ENCODE measurements at regions not wholly inside any gene's neighbourhood (a gene's known extent, or its start where the extent isn't known, plus 50 kb on each side); places are given as distances from the start of the nearest gene placed in this dataset.

DNA sequence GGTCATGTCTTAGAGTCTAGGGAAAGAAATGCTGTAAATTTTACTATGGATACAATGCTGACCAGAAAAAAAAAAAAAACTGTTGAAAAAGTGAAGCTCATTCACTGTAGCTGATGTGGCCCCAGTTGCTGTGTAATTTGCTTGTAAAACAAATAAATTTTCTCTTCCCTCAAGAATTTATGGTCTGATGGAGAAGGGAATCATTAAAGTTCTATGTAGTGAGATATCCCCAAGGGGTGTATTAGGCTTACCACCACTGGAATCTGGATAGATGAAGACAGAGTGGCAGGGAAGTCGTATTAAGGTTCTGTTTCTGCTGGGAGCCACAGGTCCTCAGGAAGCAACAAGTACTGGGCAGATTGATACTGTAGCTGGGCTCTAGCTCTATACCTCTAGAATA lies 860.0 kb downstream of the LTN1 start:
- 77 to 89% (median 78%) methylated on average over 1 of the region's 1 CpG for WGBS, 3 donors
- no peaks in the 10 kb centered on the region for H3K27me3 ChIP-seq (ENCODE audit: insufficient read depth in 3 of 3, low read length in 2 of 3)
- H3K27ac ChIP-seq, result no peak overlapping the region
- no peak for DNase-seq
- TF ChIP-seq, protein P1, sequence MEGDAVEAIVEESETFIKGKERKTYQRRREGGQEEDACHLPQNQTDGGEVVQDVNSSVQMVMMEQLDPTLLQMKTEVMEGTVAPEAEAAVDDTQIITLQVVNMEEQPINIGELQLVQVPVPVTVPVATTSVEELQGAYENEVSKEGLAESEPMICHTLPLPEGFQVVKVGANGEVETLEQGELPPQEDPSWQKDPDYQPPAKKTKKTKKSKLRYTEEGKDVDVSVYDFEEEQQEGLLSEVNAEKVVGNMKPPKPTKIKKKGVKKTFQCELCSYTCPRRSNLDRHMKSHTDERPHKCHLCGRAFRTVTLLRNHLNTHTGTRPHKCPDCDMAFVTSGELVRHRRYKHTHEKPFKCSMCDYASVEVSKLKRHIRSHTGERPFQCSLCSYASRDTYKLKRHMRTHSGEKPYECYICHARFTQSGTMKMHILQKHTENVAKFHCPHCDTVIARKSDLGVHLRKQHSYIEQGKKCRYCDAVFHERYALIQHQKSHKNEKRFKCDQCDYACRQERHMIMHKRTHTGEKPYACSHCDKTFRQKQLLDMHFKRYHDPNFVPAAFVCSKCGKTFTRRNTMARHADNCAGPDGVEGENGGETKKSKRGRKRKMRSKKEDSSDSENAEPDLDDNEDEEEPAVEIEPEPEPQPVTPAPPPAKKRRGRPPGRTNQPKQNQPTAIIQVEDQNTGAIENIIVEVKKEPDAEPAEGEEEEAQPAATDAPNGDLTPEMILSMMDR (IDR thresholded peaks at IDR 0.05), result no peak
- intact Hi-C loops (cut with DNase I), result no loop called here
- no peak for ATAC-seq
- no peaks in the 10 kb centered on the region for H3K36me3 ChIP-seq (ENCODE audit: insufficient read depth in 1 of 2, low read depth in 1 of 2)
- H3K4me3 ChIP-seq, result no peak overlapping the region
- H3K4me1 ChIP-seq, result no peaks in the 10 kb centered on the region
- H3K9me3 ChIP-seq, result peaks cover 5% of the 10 kb centered on the region

- DNase-seq (no peak), ATAC-seq (peak in 1 of 4 donors; percentile 44)
- no peak overlapping the region for H3K27ac ChIP-seq
- TF ChIP-seq, protein P1 (IDR thresholded peaks at IDR 0.05), result no peak
- no peak overlapping the region for H3K4me3 ChIP-seq
- 36 to 49% (median 46%) methylated on average over 2 of the region's 2 CpGs for WGBS, 3 donors
- H3K9me3 ChIP-seq, result peaks cover 5% of the 10 kb centered on the region
- no peaks in the 10 kb centered on the region for H3K27me3 ChIP-seq (ENCODE audit: insufficient read depth in 3 of 3, low read length in 2 of 3)
- H3K36me3 ChIP-seq (ENCODE audit: insufficient read depth in 1 of 2, low read depth in 1 of 2), result no peaks in the 10 kb centered on the region
- H3K4me1 ChIP-seq, result no peaks in the 10 kb centered on the region
- intact Hi-C loops (cut with DNase I), result no loop called here
Measured at GRCh38 chr21:28127175-28127785, 865.4 kb downstream of the LTN1 start.

GRCh38 chr21:28126521-28127174 lies 866.0 kb downstream of the LTN1 start:
- Histone ChIP-seq H3K27me3 (ENCODE audit: insufficient read depth in 3 of 3, low read length in 2 of 3) (no peaks in the 10 kb centered on the region), H3K4me3 (no peak overlapping the region), H3K4me1 (no peaks in the 10 kb centered on the region), H3K27ac (no peak overlapping the region), H3K9me3 (peaks cover 5% of the 10 kb centered on the region), H3K36me3 (ENCODE audit: insufficient read depth in 1 of 2, low read depth in 1 of 2) (no peaks in the 10 kb centered on the region)
- intact Hi-C loops (cut with DNase I), result no loop called here
- DNase-seq, result no peak
- ATAC-seq, result no peak
- TF ChIP-seq, protein P1 (IDR thresholded peaks at IDR 0.05), result no peak
- WGBS, 3 donors, result 32 to 57% (median 33%) methylated on average over 1 of the region's 1 CpG

- H3K27ac ChIP-seq, result no peak overlapping the region
- no peaks in the 10 kb centered on the region for H3K36me3 ChIP-seq (ENCODE audit: insufficient read depth in 1 of 2, low read depth in 1 of 2)
- H3K9me3 ChIP-seq, result no peaks in the 10 kb centered on the region
- 94 to 99% (median 97%) methylated on average over 2 of the region's 2 CpGs for WGBS, 3 donors
- no peaks in the 10 kb centered on the region for H3K4me1 ChIP-seq
- DNase-seq (no peak), ATAC-seq (no peak)
- H3K27me3 ChIP-seq (ENCODE audit: insufficient read depth in 3 of 3, low read length in 2 of 3), result no peaks in the 10 kb centered on the region
- TF ChIP-seq, protein P1 (IDR thresholded peaks at IDR 0.05), result no peak
- no peak overlapping the region for H3K4me3 ChIP-seq
- intact Hi-C loops (cut with DNase I), result no loop called here
Measured at GRCh38 chr21:28124541-28124940, 868.1 kb downstream of the LTN1 start.

Data from psoas muscle (tissue), 7 donors.